ENCODE measurements at regions not wholly inside any gene's neighbourhood (a gene's known extent, or its start where the extent isn't known, plus 50 kb on each side); places are given as distances from the start of the nearest gene placed in this dataset.

- no peak overlapping the region for H3K4me3 ChIP-seq (ENCODE audit: low read depth, low read length)
- no peak for TF ChIP-seq CTCF (conservative IDR thresholded peaks at IDR 0.05; ENCODE audit: low read depth, low read length)
- no peak for DNase-seq (ENCODE audit: low read depth)
Observed at GRCh38 chr20:19807946-19808330, 49.9 kb downstream of the RIN2 start.

- TF ChIP-seq CTCF (conservative IDR thresholded peaks at IDR 0.05; ENCODE audit: low read depth, low read length): peak; percentile 23
- peak; percentile 78 for DNase-seq (ENCODE audit: low read depth)
- H3K4me3 ChIP-seq (ENCODE audit: low read depth, low read length): no peak overlapping the region
Observed at GRCh38 chr20:19808498-19808897, 50.4 kb downstream of the RIN2 start.

- peak; percentile 80 for DNase-seq (ENCODE audit: low read depth)
- no peak for TF ChIP-seq CTCF (conservative IDR thresholded peaks at IDR 0.05; ENCODE audit: low read depth, low read length)
- H3K4me3 ChIP-seq (ENCODE audit: low read depth, low read length): no peak overlapping the region
Observed at GRCh38 chr20:19809505-19809904, 51.4 kb downstream of the RIN2 start.

- no peak for TF ChIP-seq CTCF (conservative IDR thresholded peaks at IDR 0.05; ENCODE audit: low read depth, low read length)
- DNase-seq (ENCODE audit: low read depth): no peak
Observed at GRCh38 chr20:19811231-19811630, 53.2 kb downstream of the RIN2 start.

GRCh38 chr20:19812056-19812455, 54.0 kb downstream of the RIN2 start:
- no peak for TF ChIP-seq CTCF (conservative IDR thresholded peaks at IDR 0.05; ENCODE audit: low read depth, low read length)
- H3K4me3 ChIP-seq (ENCODE audit: low read depth, low read length): no peak overlapping the region
- DNase-seq (ENCODE audit: low read depth): peak; percentile 66

More at GRCh38 chr20:19811231-19811630, 53.2 kb downstream of the RIN2 start:
- H3K4me3 ChIP-seq (ENCODE audit: low read depth, low read length): no peak overlapping the region

- no peak for DNase-seq (ENCODE audit: low read depth)
- TF ChIP-seq CTCF (conservative IDR thresholded peaks at IDR 0.05; ENCODE audit: low read depth, low read length): no peak
- no peak overlapping the region for H3K4me3 ChIP-seq (ENCODE audit: low read depth, low read length)
Observed at GRCh38 chr20:19812696-19813095, 54.6 kb downstream of the RIN2 start.

- TF ChIP-seq CTCF (conservative IDR thresholded peaks at IDR 0.05; ENCODE audit: low read depth, low read length): no peak
- DNase-seq (ENCODE audit: low read depth): no peak
Observed at GRCh38 chr20:19813846-19814640, 56.0 kb downstream of the RIN2 start.

More at GRCh38 chr20:19813846-19814640, 56.0 kb downstream of the RIN2 start:
- no peak overlapping the region for H3K4me3 ChIP-seq (ENCODE audit: low read depth, low read length)
